Kidney glomerular epithelial cell (primary cell): ENCODE measurements at regions not wholly inside any gene's neighbourhood (a gene's known extent, or its start where the extent isn't known, plus 50 kb on each side); places are given as distances from the start of the nearest gene placed in this dataset.
A peak's percentile ranks its signal among the peaks of the same experiment; 100 is the strongest.

ENCODE experiments used
- DNase-seq: peaks from one replicate; lab custom pipeline; 2025; lab: John Stamatoyannopoulos, UW

GRCh38 chr12:38555620-38556591 lies 239.3 kb downstream of the ALG10B start:
- no peak for DNase-seq

GRCh38 chr12:38556647-38557046 lies 240.1 kb downstream of the ALG10B start:
- no peak for DNase-seq

GRCh38 chr12:38585086-38585485 lies 268.5 kb downstream of the ALG10B start:
- DNase-seq: no peak

- DNase-seq: peak; percentile 42
Measured at GRCh38 chr12:38586789-38587188, 270.2 kb downstream of the ALG10B start.

- DNase-seq: no peak
Measured at GRCh38 chr12:38587594-38587993, 271.0 kb downstream of the ALG10B start.

GRCh38 chr12:38588624-38589305 lies 272.2 kb downstream of the ALG10B start:
- peak; percentile 24 for DNase-seq

- DNase-seq: no peak
Measured at GRCh38 chr12:38589306-38589632, 272.7 kb downstream of the ALG10B start.

GRCh38 chr12:38601949-38602348 lies 285.4 kb downstream of the ALG10B start:
- DNase-seq: no peak
